Activated CD4-positive, alpha-beta T cell treated with anti-CD3 and anti-CD28 coated beads, Interleukin-2, Interleukin-4, amounts not matched to agents 100 ng/mL and 50 ng/mL, durations not matched to agents 16 hours and 8 hours (primary cell): ENCODE measurements at regions not wholly inside any gene's neighbourhood (a gene's known extent, or its start where the extent isn't known, plus 50 kb on each side); places are given as distances from the start of the nearest gene placed in this dataset.
"Not testable (repeated sequence)": the region's sequence is repeated elsewhere in the genome, so short reads cannot be mapped to it uniquely, and the experiment has no call there.

ENCODE experiments used
- DNase-seq: peaks from one replicate; pipeline ENCODE4 v3.0.0-alpha.2; 2020; ENCODE audit warnings: low spot score

GRCh38 chr1:157255891-157256290 is 117.7 kb upstream of the ETV3 start:
- DNase-seq: not testable (repeated sequence)

- not testable (repeated sequence) for DNase-seq
Observed at GRCh38 chr1:157254183-157254582, 116.0 kb upstream of the ETV3 start.

- no peak for DNase-seq
Observed at GRCh38 chr1:157252473-157252872, 114.3 kb upstream of the ETV3 start.

GRCh38 chr1:157249739-157250138 is 111.5 kb upstream of the ETV3 start:
- no peak for DNase-seq

GRCh38 chr1:157249326-157249725 is 111.1 kb upstream of the ETV3 start:
- peak; percentile 11 for DNase-seq

GRCh38 chr1:157247764-157248049 is 109.5 kb upstream of the ETV3 start:
- DNase-seq: not testable (repeated sequence)

GRCh38 chr1:157247005-157247763 is 109.0 kb upstream of the ETV3 start:
- no peak for DNase-seq

- DNase-seq: no peak
Observed at GRCh38 chr1:157245823-157246222, 107.6 kb upstream of the ETV3 start.

- no peak for DNase-seq
Observed at GRCh38 chr1:157241185-157241538, 103.0 kb upstream of the ETV3 start.

- DNase-seq: no peak
Observed at GRCh38 chr1:157240495-157241184, 102.4 kb upstream of the ETV3 start.

GRCh38 chr1:157239936-157240335 is 101.7 kb upstream of the ETV3 start:
- DNase-seq: no peak

- no peak for DNase-seq
Observed at GRCh38 chr1:157238585-157238984, 100.4 kb upstream of the ETV3 start.

GRCh38 chr1:157237981-157238380 is 99.8 kb upstream of the ETV3 start:
- no peak for DNase-seq

GRCh38 chr1:157237522-157237921 is 99.3 kb upstream of the ETV3 start:
- DNase-seq: no peak

GRCh38 chr1:157236072-157236471 is 97.9 kb upstream of the ETV3 start:
- DNase-seq: no peak

GRCh38 chr1:157235307-157235706 is 97.1 kb upstream of the ETV3 start:
- DNase-seq: no peak

- no peak for DNase-seq
Observed at GRCh38 chr1:157234705-157235273, 96.6 kb upstream of the ETV3 start.

GRCh38 chr1:157233131-157233530 is 94.9 kb upstream of the ETV3 start:
- DNase-seq: peak; percentile 25

GRCh38 chr1:157231846-157232525 is 93.8 kb upstream of the ETV3 start:
- DNase-seq: no peak

GRCh38 chr1:157230500-157230899 is 92.3 kb upstream of the ETV3 start:
- DNase-seq: no peak

GRCh38 chr1:157227700-157228099 is 89.5 kb upstream of the ETV3 start:
- DNase-seq: no peak

GRCh38 chr1:157226739-157227138 is 88.5 kb upstream of the ETV3 start:
- no peak for DNase-seq

- DNase-seq: no peak
Observed at GRCh38 chr1:157219600-157219999, 81.4 kb upstream of the ETV3 start.
